Neural crest cell (in vitro differentiated cells): ENCODE measurements at regions not wholly inside any gene's neighbourhood (a gene's known extent, or its start where the extent isn't known, plus 50 kb on each side); places are given as distances from the start of the nearest gene placed in this dataset.

Experiments
- DNase-seq: peaks from one replicate; pipeline ENCODE4 v3.0.0; 2021; ENCODE audit warnings: low read depth, mixed read lengths, low spot score
- H3K27ac Mint-ChIP-seq: one replicate; pipeline ENCODE4 v1.8.0; 2021; ENCODE audit warnings: mild to moderate bottlenecking, mixed read lengths; ENCODE audit not compliant: unreplicated experiment
- H3K27me3 Mint-ChIP-seq: 2 replicates; pipeline ENCODE4 v1.8.0; 2021; ENCODE audit warnings: low read depth, mild to moderate bottlenecking, mixed read lengths
- H3K36me3 Mint-ChIP-seq: 2 replicates; pipeline ENCODE4 v1.8.0; 2021; ENCODE audit warnings: low read depth, mild to moderate bottlenecking, mixed read lengths
- H3K4me1 Mint-ChIP-seq: 2 replicates; pipeline ENCODE4 v1.8.0; 2021; ENCODE audit warnings: mixed read lengths
- H3K4me3 Mint-ChIP-seq: one replicate; pipeline ENCODE4 v1.8.0; 2021; ENCODE audit warnings: mild to moderate bottlenecking, mixed read lengths
- H3K9me3 Mint-ChIP-seq: 2 replicates; pipeline ENCODE4 v1.8.0; 2021; ENCODE audit warnings: mixed read lengths
- CTCF ChIP-seq: fragments of 200-600 bp; sonication (generic); conservative IDR thresholded peaks from 2 replicates; pipeline ENCODE4 v1.5.0; 2021; ENCODE audit warnings: antibody characterized with exemption, mild to moderate bottlenecking

GRCh38 chr16:79656553-79657115, 56.1 kb upstream of the MAF start:
- Mint-ChIP-seq H3K4me3 (no peak overlapping the region), H3K4me1 (peaks cover 24% of the 10 kb centered on the region), H3K27me3 (no peaks in the 10 kb centered on the region), H3K9me3 (peaks cover 2% of the 10 kb centered on the region), H3K36me3 (peaks cover 2% of the 10 kb centered on the region), H3K27ac (no peak overlapping the region)
- DNase-seq = no peak
- no peak for TF ChIP-seq CTCF

- Mint-ChIP-seq H3K9me3 (peaks cover 2% of the 10 kb centered on the region), H3K27ac (no peak overlapping the region), H3K36me3 (no peaks in the 10 kb centered on the region), H3K4me3 (no peak overlapping the region), H3K27me3 (no peaks in the 10 kb centered on the region), H3K4me1 (peaks cover 13% of the 10 kb centered on the region)
- DNase-seq = no peak
- no peak for TF ChIP-seq CTCF
Measured at GRCh38 chr16:79653373-79653891, 52.9 kb upstream of the MAF start.

- Mint-ChIP-seq H3K27ac (no peak overlapping the region), H3K27me3 (no peaks in the 10 kb centered on the region), H3K36me3 (no peaks in the 10 kb centered on the region), H3K9me3 (peaks cover 2% of the 10 kb centered on the region), H3K4me1 (peaks cover 10% of the 10 kb centered on the region), H3K4me3 (no peak overlapping the region)
- no peak for TF ChIP-seq CTCF
- DNase-seq = no peak
Measured at GRCh38 chr16:79651363-79651762, 50.8 kb upstream of the MAF start.
